BJ (cell line): ENCODE measurements at regions not wholly inside any gene's neighbourhood (a gene's known extent, or its start where the extent isn't known, plus 50 kb on each side); places are given as distances from the start of the nearest gene placed in this dataset.

Source experiments
- CTCF ChIA-PET: fragments of 350-600 bp; formaldehyde crosslinking; extraction: SDS; loops from one replicate; lab custom pipeline; 2021; ENCODE audit warnings: antibody characterized with exemption, inconsistent platforms; lab: Yijun Ruan, JAX
- POLR2A ChIA-PET: fragments of 300-600 bp; sonication (Branson Sonifier 250); formaldehyde crosslinking; extraction: SDS; loops from one replicate; lab custom pipeline; 2021; ENCODE audit warnings: antibody characterized with exemption; lab: Charles Lee
- DNase-seq: peaks from one replicate; pipeline ENCODE4 v3.0.0-alpha.2; 2011; ENCODE audit warnings: low read depth
- H3K27me3 ChIP-seq: 2 replicates; pipeline ENCODE4 v1.6.0; 2011; ENCODE audit warnings: low read length; ENCODE audit not compliant: control insufficient read depth, insufficient read depth
- H3K36me3 ChIP-seq: 2 replicates; pipeline ENCODE4 v1.5.1; 2011; ENCODE audit warnings: low read length; ENCODE audit not compliant: control insufficient read depth, insufficient read depth
- H3K4me3 ChIP-seq: 2 replicates; pipeline ENCODE4 v1.5.1; 2011; ENCODE audit warnings: low read depth, mild to moderate bottlenecking, control low read depth, low read length
- CTCF ChIP-seq: IDR thresholded peaks from 2 replicates; pipeline ENCODE4 v1.5.1; 2011; ENCODE audit warnings: low read depth, mild to moderate bottlenecking, control low read depth, inconsistent platforms, low read length, moderate library complexity; ENCODE audit not compliant: insufficient read depth

- Histone ChIP-seq H3K27me3 (no peaks in the 10 kb centered on the region), H3K4me3 (no peak overlapping the region), H3K36me3 (no peaks in the 10 kb centered on the region)
- DNase-seq: no peak
- ChIA-PET CTCF (no interaction called here), POLR2A (no interaction called here)
- TF ChIP-seq CTCF: no peak
Observed at GRCh38 chr2:239715202-239715601, 309.9 kb downstream of the NDUFA10 start.

- POLR2A ChIA-PET: no interaction called here
- H3K36me3 ChIP-seq: no peaks in the 10 kb centered on the region
- no peak for TF ChIP-seq CTCF
- CTCF ChIA-PET: no interaction called here
- no peak for DNase-seq
- no peak overlapping the region for H3K4me3 ChIP-seq
- H3K27me3 ChIP-seq: no peaks in the 10 kb centered on the region
Observed at GRCh38 chr2:239714116-239714515, 311.0 kb downstream of the NDUFA10 start.

GRCh38 chr2:239712755-239713154 is 311.9 kb upstream of the HDAC4 start:
- no peak for TF ChIP-seq CTCF
- Histone ChIP-seq H3K27me3 (no peaks in the 10 kb centered on the region), H3K36me3 (no peaks in the 10 kb centered on the region), H3K4me3 (no peak overlapping the region)
- DNase-seq: no peak
- ChIA-PET POLR2A (no interaction called here), CTCF (no interaction called here)

- no peak for TF ChIP-seq CTCF
- ChIA-PET POLR2A (no interaction called here), CTCF (no interaction called here)
- no peak for DNase-seq
- no peaks in the 10 kb centered on the region for H3K36me3 ChIP-seq
- H3K27me3 ChIP-seq: no peaks in the 10 kb centered on the region
- no peak overlapping the region for H3K4me3 ChIP-seq
Observed at GRCh38 chr2:239711911-239712570, 311.2 kb upstream of the HDAC4 start.

- ChIA-PET CTCF (no interaction called here), POLR2A (no interaction called here)
- no peak overlapping the region for H3K4me3 ChIP-seq
- H3K27me3 ChIP-seq: no peaks in the 10 kb centered on the region
- DNase-seq: no peak
- no peaks in the 10 kb centered on the region for H3K36me3 ChIP-seq
- TF ChIP-seq CTCF: no peak
Observed at GRCh38 chr2:239710953-239711861, 310.4 kb upstream of the HDAC4 start.
